ENCODE measurements at regions not wholly inside any gene's neighbourhood (a gene's known extent, or its start where the extent isn't known, plus 50 kb on each side); places are given as distances from the start of the nearest gene placed in this dataset.

DNA sequence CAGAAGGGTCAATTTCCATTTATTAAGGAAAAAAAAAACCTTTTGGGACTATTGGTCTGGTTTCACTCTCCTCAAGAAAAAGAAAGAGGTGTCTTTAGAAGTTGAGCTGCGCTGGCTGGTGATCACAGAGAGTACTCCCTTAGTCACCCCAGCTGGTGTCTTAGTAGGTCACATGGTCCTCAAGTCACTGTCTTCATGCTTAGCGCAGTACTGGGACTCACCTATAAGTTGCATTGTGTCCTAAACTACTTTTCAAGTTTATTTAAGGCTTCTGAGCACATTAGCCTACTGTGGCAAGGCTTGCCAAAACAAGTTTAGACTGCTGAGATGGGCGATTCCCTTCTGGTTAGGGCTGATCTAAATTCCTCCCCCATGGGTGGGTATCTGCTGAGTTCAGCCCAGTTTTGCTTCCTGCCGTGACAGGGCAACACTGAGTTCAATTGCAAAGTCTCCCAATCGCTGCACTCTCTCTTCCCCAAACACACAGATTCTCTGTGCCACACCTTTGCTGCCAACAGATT, 824.9 kb upstream of the CRIM1 start:
- Histone ChIP-seq H3K79me2 (ENCODE audit: insufficient read depth) (no peaks in the 10 kb centered on the region), H3K9me2 (no peaks in the 10 kb centered on the region), H3K27ac (ENCODE audit: low read depth in 2 of 2, low read length in 1 of 2) (no peak overlapping the region), H3K9ac (no peak overlapping the region), H3K9me3 (0 out of 2 replicates have a peak, but pooled peaks cover 3% of the 10 kb centered on the region), H3K4me1 (ENCODE audit: control insufficient read depth in 1 of 2, insufficient read depth in 2 of 2, low read depth in 1 of 2, low read length in 1 of 2) (no peaks in the 10 kb centered on the region), H3F3A (replicated peaks; ENCODE audit: insufficient read depth) (no peaks in the 10 kb centered on the region), H3K4me3 (ENCODE audit: low read depth in 2 of 2, low read length in 1 of 2) (no peak overlapping the region), H3K27me3 (ENCODE audit: insufficient read depth) (no peaks in the 10 kb centered on the region), H3K36me3 (replicated peaks in 1 of 2; ENCODE audit: control insufficient read depth in 1 of 2, insufficient read depth in 2 of 2, low read length in 1 of 2) (no peaks in the 10 kb centered on the region), H4K20me1 (ENCODE audit: insufficient read depth) (no peaks in the 10 kb centered on the region), H2AFZ (ENCODE audit: low read depth) (no peak overlapping the region), H3K4me2 (no peak overlapping the region)
- ChIA-PET CTCF (no interaction called here), POLR2A (no interaction called here)
- 8% methylated on average over 5 of the region's 5 CpGs for WGBS (ENCODE audit: low lambda C conversion rate)
- DNase-seq: no peak
- TF ChIP-seq USF1 (IDR thresholded peaks at IDR 0.05; ENCODE audit: borderline replicate concordance, low read depth) (no peak), FOSL2 (IDR thresholded peaks at IDR 0.05; ENCODE audit: borderline replicate concordance, low read depth) (no peak), GABPA (IDR thresholded peaks at IDR 0.05; ENCODE audit: low read depth) (no peak), RXRA (IDR thresholded peaks at IDR 0.05; ENCODE audit: borderline replicate concordance, low read depth) (no peak), TEAD4 (IDR thresholded peaks at IDR 0.05; ENCODE audit: borderline replicate concordance, insufficient read depth) (no peak), EZH2phosphoT487 (IDR thresholded peaks at IDR 0.05; ENCODE audit: borderline replicate concordance, low read depth) (no peak), RFX5 (IDR thresholded peaks at IDR 0.05; ENCODE audit: low read length) (no peak), CHD2 (IDR thresholded peaks at IDR 0.05; ENCODE audit: low read length, partially characterized antibody) (no peak), IRF3 (IDR thresholded peaks at IDR 0.05; ENCODE audit: low read depth, low read length) (no peak), ELF1 (IDR thresholded peaks at IDR 0.05) (no peak)
- TF ChIP-seq, protein P1, sequence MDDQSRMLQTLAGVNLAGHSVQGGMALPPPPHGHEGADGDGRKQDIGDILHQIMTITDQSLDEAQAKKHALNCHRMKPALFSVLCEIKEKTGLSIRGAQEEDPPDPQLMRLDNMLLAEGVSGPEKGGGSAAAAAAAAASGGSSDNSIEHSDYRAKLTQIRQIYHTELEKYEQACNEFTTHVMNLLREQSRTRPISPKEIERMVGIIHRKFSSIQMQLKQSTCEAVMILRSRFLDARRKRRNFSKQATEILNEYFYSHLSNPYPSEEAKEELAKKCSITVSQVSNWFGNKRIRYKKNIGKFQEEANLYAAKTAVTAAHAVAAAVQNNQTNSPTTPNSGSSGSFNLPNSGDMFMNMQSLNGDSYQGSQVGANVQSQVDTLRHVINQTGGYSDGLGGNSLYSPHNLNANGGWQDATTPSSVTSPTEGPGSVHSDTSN (IDR thresholded peaks at IDR 0.05): no peak
- TF ChIP-seq, protein P2, sequence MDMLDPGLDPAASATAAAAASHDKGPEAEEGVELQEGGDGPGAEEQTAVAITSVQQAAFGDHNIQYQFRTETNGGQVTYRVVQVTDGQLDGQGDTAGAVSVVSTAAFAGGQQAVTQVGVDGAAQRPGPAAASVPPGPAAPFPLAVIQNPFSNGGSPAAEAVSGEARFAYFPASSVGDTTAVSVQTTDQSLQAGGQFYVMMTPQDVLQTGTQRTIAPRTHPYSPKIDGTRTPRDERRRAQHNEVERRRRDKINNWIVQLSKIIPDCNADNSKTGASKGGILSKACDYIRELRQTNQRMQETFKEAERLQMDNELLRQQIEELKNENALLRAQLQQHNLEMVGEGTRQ (IDR thresholded peaks at IDR 0.05; ENCODE audit: borderline replicate concordance, low read depth, low read length): no peak

- H3K9ac ChIP-seq: no peak overlapping the region
- peak; percentile 54; the same call in 1 of the 2 replicates for TF ChIP-seq REST (IDR thresholded peaks at IDR 0.05; ENCODE audit: low read depth, low read length)
- TF ChIP-seq USF1 (IDR thresholded peaks at IDR 0.05; ENCODE audit: borderline replicate concordance, low read depth): no peak
- no peaks in the 10 kb centered on the region for H3K79me2 ChIP-seq (ENCODE audit: insufficient read depth)
- ChIA-PET CTCF (no interaction called here), POLR2A (no interaction called here)
- no peaks in the 10 kb centered on the region for H3K4me1 ChIP-seq (ENCODE audit: control insufficient read depth in 1 of 2, insufficient read depth in 2 of 2, low read depth in 1 of 2, low read length in 1 of 2)
- no peaks in the 10 kb centered on the region for H3K27me3 ChIP-seq (ENCODE audit: insufficient read depth)
- DNase-seq: no peak
- H3K4me2 ChIP-seq: no peak overlapping the region
- no peaks in the 10 kb centered on the region for H3K9me3 ChIP-seq
- H3K36me3 ChIP-seq (replicated peaks in 1 of 2; ENCODE audit: control insufficient read depth in 1 of 2, insufficient read depth in 2 of 2, low read length in 1 of 2): no peaks in the 10 kb centered on the region
- H3K9me2 ChIP-seq: no peaks in the 10 kb centered on the region
- no peaks in the 10 kb centered on the region for H3F3A ChIP-seq (replicated peaks; ENCODE audit: insufficient read depth)
- H2AFZ ChIP-seq (ENCODE audit: low read depth): no peak overlapping the region
- H3K27ac ChIP-seq (ENCODE audit: low read depth in 2 of 2, low read length in 1 of 2): no peak overlapping the region
- no peak overlapping the region for H3K4me3 ChIP-seq (ENCODE audit: low read depth in 2 of 2, low read length in 1 of 2)
- WGBS (ENCODE audit: low lambda C conversion rate): 2% methylated on average over 2 of the region's 2 CpGs
- no peaks in the 10 kb centered on the region for H4K20me1 ChIP-seq (ENCODE audit: insufficient read depth)
Observed at GRCh38 chr2:35526741-35527140, 828.8 kb upstream of the CRIM1 start.

All from SK-N-SH (cell line).